Coronary artery (tissue), 2 donors: ENCODE measurements at regions not wholly inside any gene's neighbourhood (a gene's known extent, or its start where the extent isn't known, plus 50 kb on each side); places are given as distances from the start of the nearest gene placed in this dataset.

ENCODE experiments used
- DNase-seq: peaks from one replicate; pipeline ENCODE4 v3.0.0-alpha.2; 2017; ENCODE audit warnings: low spot score
- H3K27ac ChIP-seq, 2 donors: fragments of 200-600 bp; sonication (generic); one replicate each; pipeline ENCODE4 v1.5.1; 2016 to 2019
- H3K4me3 ChIP-seq: fragments of 200-600 bp; sonication (generic); 2 replicates; pipeline ENCODE4 v1.5.1; 2016; ENCODE audit warnings: mild to moderate bottlenecking, moderate library complexity
- CTCF ChIP-seq: fragments of 200-600 bp; sonication (generic); IDR thresholded peaks from one replicate; pipeline ENCODE4 v1.5.1; 2019; ENCODE audit warnings: antibody characterized with exemption

- no peak overlapping the region for H3K27ac ChIP-seq
- no peak for TF ChIP-seq CTCF
- no peak for DNase-seq
- no peak overlapping the region for H3K4me3 ChIP-seq
Measured at GRCh38 chr14:97468220-97468619, 671.0 kb downstream of the VRK1 start.

DNA sequence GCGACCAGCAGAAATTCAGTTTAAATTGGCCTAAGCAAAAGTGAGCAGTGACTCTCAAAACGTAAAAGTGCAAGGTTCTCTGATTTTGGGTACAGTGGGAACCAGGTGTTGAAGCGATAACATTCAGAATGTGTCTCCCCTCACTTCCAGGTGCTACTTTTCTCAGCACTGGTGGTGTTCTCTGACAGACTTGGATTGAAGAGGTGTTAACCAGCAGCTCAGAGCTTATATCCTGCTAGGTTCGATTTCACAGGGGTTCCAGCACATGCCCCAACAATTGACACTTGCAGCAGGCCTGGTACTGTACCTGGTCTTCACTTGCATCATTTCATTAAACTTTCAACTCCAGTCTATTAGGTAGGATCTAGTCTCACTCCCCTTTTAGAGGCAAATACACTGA, 680.2 kb downstream of the VRK1 start:
- no peak for TF ChIP-seq CTCF
- no peak for DNase-seq
- Histone ChIP-seq H3K27ac (no peak overlapping the region), H3K4me3 (no peak overlapping the region)

DNA sequence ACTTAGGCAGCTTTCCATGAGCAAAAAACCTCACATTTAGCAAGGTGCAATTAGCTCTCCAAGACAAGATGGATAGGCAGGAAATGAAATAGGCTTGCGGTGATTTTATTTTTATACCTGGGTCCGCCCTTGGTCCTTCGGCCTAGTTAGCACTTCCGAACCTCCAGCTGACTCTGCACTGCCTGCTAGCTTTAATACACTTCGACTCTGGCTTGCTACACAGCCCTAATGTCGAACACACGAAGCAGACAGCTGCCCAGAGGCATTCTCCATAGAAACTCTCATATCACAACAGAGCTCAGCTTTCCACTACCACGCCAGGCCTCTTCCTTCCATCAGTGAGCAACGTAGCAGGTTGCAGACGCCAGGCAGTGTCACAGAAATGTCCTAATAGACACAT, 688.0 kb downstream of the VRK1 start:
- no peak for DNase-seq
- no peak for TF ChIP-seq CTCF
- Histone ChIP-seq H3K4me3 (no peak overlapping the region), H3K27ac (no peak overlapping the region)

DNA sequence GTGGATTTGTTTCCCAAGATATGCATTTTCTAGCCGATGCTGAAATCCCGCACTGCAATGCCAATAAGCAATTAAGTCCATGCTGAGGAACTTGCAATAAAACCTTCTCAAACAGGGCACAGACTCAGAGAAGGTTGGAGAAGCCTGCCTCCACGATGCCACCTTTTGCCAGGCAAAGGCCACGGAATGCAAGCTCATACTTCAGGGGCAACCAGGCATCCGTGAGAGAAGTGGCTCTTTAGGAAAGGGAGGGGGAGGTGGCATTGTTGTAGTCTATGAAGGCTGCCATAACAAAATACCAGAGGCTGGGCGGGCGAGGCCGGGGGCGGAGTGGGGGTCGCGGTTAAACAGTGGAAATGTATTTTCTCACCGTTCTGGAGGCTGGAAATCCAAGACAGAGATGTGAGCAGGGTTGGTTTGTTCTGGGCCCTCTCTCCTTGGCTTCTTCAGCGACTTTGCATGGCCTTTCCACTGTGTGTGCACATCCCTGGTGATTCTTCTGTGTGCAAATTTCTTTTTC, 689.5 kb downstream of the VRK1 start:
- no peak for DNase-seq
- no peak for TF ChIP-seq CTCF

GRCh38 chr14:97489750-97490149, 692.6 kb downstream of the VRK1 start:
- H3K27ac ChIP-seq = no peak overlapping the region
- no peak for TF ChIP-seq CTCF
- no peak for DNase-seq
- H3K4me3 ChIP-seq = no peak overlapping the region

More for the DNA sequence above, 689.5 kb downstream of the VRK1 start:
- no peak overlapping the region for H3K4me3 ChIP-seq
- no peak overlapping the region for H3K27ac ChIP-seq

DNA sequence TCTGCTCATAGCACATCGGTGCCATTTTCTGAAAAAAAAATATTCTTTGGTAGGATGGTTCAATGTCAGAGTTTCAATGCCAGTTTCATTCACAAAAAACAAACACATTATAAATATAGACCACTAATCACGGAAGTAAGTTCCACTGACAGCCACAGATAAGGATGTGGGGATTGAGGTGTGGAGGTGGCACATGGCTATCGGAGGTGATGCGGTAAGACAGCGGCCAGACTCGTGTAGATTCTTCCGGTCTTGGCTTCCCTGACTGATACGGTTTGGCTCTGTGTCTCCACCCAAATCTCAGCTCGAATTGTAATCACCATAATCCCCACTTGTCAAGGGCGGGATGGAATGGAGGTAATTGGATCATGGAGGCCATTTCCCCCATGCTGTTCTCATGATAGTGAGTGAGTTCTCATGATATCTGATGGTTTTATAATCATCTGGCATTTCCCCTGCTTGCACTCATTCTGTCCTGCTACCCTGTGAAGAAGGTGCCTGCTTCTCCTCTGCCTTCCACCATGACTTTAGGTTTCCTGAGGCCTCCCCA, 693.4 kb downstream of the VRK1 start:
- TF ChIP-seq CTCF = no peak

DNA sequence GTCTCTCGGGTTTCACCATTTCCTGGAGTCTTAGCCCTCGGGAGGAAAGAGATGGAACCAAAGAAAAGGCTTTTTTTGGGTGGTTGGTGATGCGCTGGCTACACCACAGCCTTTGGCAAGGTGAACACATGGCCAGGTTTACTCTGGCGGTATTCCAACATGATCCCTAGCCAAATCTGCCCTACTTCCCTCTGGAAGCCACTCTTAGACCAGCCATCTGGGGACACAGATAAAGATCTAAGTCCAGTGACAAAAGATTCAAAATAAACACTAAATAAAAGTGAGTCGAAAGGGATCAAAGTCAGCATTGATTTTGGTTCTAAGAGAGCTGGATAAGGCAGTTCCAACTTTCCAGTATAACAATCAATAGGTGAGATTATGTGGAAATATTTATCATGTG, 694.5 kb downstream of the VRK1 start:
- no peak overlapping the region for H3K4me3 ChIP-seq
- DNase-seq = no peak
- H3K27ac ChIP-seq = no peak overlapping the region
- TF ChIP-seq CTCF = no peak

More for the DNA sequence above, 693.4 kb downstream of the VRK1 start:
- DNase-seq = no peak
- Histone ChIP-seq H3K27ac (no peak overlapping the region), H3K4me3 (no peak overlapping the region)
